ENCODE measurements at regions not wholly inside any gene's neighbourhood (a gene's known extent, or its start where the extent isn't known, plus 50 kb on each side); places are given as distances from the start of the nearest gene placed in this dataset.

DNA sequence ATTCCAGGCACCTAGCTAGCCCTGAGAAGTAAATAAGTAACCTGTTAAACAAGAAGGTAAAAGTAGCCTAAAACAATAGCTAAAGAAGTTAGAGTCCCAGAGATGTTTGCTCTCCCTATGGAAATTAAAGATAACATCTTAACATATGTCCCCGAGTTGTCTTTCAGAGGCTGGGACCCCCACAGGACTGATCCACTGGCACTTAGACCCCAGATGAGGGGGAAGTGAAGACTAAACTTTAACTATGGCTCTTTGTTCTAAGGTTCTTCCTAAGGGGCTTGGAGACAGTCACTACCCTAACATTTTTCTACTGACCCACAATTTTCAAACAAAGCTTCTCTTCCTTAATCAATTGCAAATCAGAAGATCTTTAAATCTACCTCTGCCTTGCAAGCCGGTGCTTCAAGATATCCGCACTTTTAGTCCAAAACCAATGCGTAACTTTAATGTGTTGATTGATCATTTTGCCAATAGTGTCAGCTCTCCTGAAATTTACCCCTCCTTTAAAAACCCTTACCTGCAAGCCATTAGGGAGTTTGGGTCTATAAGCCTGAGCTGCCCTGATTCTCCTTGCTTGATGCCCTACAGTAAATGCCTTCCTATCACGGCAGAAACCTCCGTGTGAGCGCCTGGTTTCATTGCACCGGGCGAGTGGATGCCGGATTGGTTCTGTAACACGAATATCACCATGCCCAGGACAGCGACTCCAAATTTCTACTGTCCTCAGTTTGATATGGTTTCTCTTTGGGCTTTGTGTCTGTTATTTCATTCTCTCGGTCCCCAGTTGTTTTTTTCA lies 404.4 kb downstream of the SIPA1L2 start:
- no peak for DNase-seq

DNA sequence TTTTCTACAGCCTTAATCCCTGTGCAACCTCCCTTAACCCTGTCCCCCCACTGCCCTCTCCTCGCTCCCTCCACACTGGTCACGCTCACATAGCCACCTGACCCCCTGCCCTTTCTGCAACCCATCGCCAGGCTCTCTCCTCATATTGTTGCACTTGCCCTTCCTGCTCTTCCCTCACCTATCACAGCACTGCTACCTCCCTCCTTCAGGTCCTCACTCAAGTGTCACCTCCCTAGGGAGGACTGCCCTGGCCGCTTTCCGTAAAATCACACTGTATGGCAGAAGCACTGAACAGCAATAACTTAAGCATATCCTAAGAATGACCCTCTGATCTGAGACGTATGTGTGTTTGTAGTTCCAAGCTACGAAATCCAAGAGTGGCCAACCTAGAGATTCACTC lies 406.0 kb downstream of the SIPA1L2 start:
- DNase-seq, result no peak

DNA sequence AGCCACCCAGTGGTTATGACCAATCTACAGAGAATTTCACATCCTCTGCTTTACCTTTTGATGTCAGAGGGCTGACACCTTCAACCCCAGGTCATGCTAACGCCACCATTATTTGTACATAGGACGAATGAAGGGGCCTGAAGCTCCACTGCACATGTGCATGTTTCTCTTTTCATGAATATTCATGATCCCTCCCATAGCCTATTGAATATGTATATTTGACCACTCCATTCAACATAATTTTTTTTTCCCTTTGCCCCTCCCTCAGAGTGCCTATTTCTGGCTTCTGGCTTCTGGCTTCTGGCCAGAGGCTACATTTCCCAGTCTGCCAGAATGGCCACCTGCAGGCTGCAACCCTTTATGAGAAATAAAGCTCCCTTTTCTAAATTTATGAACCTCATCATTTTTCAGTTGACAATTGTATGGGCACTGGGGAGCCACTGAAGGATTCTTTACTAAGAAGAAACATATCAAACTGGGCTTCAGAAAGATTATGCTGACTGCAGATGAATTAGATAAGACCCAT lies 406.7 kb downstream of the SIPA1L2 start:
- DNase-seq, result no peak

DNA sequence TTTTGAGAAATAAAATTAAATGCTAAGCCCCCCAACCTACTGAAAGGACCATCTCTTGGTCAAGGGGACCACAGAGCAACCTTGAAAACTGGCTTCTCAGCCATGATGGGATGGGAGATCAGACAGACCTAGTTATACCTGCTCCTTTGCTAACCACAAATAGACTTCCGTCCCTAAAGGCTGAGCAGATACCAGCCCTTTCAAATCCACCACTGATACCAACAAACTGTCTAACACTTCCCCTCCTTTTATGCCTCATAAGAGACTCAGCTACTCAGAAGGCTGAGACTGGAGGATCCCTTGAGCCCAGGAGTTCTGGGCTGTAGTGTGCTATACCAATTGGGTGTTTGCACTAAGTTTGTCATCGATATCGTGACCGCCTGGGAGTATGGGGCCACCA lies 407.3 kb downstream of the SIPA1L2 start:
- DNase-seq, result no peak

DNA sequence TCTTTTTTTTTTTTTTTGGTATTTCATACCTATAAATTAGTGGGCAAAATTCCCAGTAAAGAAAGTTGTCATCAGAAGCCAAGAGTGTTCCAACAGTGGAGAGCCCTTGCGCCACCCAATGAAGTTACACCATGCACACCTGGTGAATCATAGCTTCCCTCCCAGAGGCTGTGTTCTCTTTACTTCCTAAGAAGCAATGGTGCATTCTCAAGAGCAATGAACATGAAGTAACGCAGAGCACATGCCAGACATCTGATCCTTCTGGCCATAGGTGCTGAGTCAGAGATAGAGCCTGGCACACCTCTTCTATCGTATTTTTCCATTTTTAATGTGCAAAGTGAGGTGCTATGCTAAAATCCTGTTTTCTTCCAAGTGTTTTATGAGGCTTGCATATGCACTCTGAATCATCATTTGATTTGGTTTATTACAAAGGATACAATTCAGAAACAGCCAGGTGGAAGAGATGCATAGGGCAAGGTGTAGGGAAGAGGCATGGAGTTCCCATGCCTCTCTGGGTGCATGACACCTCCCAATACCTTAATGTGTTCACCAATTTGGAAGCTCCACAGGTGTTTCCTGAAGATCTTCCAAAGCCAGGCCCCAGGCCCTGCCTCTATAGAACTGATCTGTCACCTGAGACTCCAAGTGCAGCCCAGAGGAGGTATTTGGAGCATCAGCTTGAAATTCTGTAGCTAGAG lies 408.0 kb downstream of the SIPA1L2 start:
- no peak for DNase-seq

DNA sequence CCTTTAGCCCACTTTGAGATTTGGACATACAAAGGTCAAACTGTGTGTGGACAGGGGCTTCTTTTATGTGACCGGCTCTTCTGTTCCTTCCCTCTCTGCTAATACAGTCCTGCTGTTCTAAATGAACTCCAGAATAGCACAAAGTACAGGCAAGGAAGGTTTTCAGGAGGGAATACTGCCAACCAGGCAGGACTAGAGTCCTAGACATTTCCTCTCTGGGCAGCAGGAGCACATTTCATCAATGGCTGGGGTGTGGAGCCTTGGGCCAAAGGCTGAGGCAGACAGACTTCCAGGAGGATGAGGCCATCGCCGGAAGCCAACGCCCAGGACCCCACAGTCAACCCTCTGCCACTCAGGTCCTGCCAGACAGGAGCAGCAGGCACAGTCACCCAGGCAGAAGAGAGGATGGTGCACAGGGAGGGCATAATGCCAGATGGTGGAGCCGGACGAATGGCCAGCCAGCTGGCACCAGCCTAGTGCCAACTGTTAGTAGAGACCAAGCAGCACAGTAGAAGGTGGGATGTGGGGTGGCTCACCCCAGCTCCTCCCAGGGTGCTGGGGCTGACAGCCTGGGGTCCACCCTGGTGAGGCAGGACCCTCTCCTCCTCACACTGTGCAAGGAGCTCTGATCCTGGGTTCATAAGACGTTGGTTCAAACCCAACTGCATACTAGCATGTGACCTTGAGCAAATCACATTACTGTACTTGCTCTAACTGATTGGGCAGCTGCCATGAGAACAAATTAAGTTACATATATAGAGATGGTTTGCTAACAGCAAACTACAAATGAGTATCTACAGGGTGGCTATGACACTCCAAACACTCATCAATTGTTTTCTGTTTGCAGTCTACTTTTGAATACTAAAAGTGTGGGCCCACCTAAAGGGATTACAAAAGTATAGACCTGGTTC lies 410.7 kb downstream of the SIPA1L2 start:
- DNase-seq, result no peak

DNA sequence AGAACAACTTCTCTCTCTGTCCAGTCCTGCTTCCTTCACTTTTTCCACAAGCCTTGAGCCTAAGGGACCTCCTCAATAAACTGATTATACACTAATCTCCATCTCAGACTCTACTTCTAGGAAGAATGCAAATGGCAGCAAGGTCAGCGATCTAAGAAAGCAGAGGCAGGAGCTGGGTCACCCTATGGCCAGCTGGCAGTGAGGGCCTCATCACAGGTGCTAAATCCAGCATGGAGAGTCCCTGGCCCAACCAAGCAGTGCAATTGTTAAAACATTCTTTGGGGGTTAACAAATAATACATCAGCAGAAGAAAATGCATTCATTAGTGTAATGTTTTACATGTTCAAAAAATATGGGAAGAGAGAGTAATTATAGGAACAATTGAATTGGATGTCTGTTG lies 416.0 kb downstream of the SIPA1L2 start:
- no peak for DNase-seq

DNA sequence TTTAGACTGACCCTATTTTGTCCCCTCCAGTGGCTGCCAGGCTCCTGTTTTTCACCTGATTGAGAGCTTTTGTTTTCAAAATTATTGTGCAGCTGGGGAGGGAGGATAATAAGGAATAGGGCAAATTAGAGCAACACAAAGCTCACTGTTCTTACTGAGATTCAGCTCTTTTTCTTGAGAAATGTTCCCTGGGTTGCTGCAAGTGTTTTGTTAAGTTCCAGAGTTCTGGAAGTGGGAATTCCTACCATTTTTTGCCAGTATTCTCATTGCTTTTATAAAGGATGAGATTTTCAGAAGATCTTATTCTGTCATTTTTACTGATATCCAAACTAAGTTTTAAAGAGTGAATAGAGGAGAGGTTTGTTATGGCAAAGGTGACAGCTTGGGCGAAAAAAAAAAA lies 417.7 kb downstream of the SIPA1L2 start:
- DNase-seq, result no peak

DNA sequence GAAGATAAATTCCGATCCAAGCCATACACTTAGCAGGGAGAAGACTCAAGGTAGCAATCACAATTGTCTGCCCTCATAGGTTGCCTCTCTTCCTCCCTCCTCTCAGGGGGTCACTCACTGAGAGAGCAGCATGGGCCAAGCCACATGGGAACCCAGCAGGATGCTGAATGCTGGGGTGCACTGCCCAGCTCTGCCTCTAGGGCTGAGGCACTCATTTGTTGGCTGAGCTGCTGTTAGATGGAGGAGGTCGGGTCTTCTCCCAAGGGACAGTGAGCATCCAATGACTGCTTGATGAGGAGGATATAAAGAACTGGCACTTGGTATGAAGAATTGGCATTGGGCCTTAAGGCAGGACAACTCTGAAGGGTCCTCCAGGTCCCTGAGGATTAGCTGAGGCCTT lies 418.8 kb downstream of the SIPA1L2 start:
- no peak for DNase-seq

DNA sequence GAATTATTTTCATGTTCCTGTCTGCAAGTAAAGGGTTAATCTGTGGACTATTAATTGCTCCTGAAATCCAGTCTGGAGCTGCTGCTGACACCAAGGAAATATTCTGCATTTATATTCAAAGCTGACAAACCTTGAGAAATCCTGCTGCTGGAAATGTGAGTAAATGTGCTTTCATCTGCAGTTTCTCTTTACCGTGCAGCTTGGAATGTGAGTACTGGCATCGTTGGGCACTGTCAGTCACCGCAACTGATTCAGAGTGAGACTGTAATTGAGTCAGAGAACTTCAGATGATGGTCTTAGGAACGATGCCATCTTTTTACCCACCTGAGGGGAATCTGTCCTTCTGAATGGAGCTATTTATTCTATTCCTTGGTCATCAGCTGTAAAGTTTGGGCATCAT lies 420.6 kb downstream of the SIPA1L2 start:
- no peak for DNase-seq

DNA sequence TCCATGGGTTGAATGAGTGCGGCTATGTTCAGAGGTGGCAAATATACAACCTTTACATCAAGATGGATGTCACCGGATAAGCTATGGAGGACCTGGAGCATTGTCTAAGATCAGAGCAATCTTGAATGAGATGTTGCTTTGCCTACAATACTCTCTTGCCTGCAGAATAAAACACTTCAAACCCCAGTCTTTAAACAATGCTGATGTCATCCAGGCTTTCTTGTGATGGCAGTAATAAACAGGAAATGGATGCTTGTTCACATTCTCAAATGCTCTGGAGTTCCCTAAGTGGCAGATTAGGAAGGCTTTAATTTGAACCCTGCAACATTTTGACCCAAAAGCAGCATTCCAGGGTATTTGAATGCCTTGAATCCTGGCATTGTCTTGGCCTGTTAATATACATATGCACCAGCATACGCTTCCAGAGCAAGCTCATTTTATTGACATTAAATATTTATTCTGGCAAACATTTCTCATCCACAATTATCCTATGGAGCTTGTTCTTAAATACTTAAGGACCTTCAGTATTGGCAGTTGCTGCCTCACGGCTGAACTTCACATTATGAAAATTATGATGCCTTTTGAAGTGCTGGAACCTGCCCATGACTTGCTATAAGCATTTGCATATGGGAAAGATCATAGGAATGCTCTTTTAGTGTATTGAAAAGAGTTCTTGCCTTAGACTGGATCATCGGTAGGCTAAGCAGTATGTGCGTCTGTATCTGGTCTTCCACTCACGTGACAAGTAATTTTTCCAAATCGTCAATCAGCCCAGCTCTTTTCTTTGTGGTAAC lies 422.7 kb downstream of the SIPA1L2 start:
- no peak for DNase-seq

DNA sequence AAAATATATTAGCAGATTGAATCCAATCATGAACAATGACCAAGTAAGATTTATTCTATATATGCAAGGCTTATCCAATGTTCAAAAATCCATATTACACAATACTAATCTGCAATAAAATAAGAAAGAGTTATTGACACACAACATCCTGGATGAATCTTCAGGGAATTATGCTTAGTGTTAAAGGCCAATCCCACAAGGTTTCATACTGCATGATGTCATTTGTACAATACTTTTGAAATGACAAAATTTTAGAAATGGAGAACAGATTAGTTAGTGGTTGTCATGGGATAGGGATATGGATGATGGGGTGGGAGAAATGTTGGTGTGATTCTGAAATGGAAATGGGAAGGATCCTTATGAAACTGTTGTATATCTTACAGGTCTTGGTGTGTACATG lies 425.7 kb downstream of the SIPA1L2 start:
- DNase-seq, result no peak

DNA sequence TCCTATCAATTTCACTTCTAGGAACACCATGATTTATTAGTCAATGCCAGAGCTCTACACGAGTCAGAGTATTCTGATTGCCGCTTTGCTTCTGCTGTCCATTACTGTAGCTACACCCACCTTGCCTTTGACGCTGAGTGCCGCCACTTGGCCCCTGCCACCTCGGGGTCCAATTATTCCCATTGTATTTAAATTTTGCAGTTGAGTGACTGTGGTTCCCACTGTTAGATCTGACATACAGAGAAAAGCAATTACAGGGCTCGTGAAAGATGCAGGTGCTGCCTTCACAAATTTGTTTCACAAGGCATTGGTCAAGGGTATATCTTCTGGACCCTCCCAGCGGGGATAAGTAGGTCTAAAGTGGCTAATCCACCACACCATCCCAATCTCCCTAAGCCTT lies 428.9 kb downstream of the SIPA1L2 start:
- DNase-seq, result no peak

DNA sequence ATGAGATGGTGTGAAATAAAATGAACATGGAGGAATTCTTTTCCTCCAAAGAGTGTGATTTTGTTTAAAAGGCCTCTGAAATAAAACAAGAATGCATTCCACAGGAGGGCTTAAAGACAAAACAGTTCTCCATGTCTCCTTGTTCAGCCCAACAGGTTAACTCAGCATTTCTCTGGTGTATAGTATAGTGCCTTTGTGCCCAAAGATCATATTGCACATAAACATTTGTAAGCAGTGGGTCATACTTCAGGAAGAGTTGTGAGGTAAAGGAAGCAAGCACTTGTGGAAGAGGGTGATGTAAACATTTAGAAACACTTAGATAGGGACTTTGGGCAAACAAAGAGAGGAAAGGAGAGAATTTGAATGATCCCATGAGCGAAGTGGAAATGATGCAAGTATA lies 433.9 kb downstream of the SIPA1L2 start:
- no peak for DNase-seq

DNA sequence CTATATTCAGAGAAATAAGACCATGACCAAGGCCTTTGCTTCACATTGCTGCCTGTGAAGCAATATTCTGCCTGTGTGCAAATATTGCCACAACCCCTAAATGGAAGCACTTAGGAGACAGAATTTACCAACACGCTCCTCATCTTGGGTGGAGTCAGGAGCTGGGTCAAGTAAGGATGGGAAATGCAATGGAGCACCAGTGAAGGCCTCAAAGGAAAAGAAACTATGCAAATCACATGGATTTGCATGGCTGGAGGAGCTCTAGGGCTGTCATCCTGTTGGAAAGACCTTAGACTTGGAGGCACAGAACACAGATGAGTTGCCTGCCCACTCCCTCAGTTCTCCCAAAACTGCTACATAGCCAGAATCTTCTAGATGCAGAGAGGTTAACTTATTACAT lies 435.5 kb downstream of the SIPA1L2 start:
- no peak for DNase-seq

DNA sequence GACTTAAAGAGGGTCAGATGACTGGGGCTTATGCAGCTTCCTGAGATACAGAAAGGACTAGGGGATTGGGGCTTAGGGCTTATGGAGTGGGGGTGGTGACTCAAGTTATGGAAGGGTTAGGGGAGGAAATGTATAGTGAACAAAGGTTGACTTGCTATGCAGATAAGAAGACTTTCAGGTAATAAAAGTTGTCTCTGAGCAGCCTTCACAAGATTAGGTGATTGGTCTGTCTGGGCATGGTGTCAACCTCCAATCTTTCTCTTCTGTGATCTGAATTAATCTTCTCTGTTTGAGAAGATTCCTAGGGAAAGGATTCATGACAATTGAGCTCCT lies 436.5 kb downstream of the SIPA1L2 start:
- no peak for DNase-seq

DNA sequence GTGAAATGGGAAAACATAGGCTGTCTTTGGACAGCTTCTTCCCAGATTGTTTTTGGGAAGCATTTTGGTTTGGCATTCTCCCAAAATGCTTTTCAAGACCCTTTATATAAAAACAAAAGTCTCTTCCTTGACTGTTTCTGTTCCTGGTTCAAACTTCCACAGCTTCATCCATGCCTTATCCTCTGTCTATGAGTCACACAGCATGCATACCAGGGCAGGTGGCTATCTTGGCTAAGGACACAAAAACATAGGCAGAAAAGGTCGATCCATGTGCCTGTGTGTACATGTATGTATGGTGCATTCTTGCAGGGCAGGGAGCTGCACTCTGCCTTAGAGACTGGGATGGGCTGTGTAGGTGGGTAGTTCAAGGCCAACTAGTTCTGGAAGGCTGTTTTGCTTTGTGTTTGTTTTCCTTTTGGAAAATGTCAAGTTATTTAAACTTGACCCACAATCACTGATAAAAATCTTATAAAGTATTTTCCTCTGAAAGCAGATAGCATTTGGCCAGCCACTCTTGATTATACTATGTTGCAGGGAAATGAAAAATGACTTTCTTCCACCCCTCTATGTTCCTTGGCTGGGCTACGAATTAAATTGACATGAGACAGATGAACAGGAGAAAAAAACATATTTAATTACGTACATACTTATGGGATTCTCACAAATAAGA lies 437.0 kb downstream of the SIPA1L2 start:
- no peak for DNase-seq

DNA sequence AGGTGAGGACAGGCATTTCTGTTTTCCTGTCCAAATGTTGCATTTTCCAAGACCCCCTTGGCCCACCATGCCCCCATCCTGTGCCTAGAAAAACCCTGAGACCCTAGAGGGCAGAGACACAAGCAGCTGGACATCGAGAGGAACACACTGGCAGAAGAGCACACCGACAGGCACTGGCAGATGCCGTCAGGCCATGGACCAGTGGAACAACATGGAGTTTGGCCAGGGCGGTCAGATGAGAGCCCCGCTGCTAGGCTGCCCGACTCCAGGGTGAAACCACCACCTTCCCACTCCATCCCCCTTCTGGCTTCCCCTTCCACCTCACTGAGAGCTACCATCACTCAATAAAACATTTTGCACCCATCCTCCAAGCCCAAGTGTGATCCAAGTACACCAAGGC lies 438.4 kb downstream of the SIPA1L2 start:
- DNase-seq, result no peak

DNA sequence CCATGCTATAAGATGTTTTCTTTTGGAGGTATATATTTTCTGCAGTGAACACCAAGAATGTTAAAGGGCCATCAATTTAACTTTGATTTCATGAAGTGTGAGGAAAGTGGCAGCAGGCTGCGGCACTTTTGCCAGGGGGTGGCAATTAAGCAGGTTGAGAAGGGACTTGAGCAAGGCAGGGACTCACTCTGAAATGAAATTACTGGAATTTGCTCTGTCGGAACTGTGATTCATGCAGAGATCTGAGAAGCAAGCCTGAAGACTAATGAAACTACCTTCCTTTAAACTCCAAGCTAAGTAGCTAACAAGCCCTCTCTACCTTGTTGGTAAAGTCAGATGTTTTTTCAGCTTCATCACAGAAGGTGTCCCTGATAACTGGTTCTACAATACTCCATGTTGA lies 441.6 kb downstream of the SIPA1L2 start:
- DNase-seq, result no peak

DNA sequence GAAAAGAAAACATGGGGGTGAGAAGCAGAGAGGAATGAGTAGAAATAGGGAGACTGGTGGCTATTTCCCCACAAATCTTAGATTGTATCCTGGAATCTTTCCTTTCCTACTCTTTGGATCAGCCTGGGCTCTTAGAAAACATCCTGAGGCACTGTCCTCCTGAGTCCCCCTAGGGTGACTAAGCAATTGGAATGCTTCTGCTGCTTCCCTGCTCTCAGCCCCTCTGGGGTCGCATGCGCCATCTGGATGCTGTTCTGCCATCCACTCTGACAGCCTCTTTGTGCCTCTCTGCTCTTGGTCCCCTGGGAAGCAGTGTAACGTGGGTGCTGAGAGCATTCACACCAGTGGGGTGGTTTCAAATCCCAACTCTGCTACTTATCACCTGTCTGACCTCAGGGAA lies 443.0 kb downstream of the SIPA1L2 start:
- DNase-seq, result no peak

DNA sequence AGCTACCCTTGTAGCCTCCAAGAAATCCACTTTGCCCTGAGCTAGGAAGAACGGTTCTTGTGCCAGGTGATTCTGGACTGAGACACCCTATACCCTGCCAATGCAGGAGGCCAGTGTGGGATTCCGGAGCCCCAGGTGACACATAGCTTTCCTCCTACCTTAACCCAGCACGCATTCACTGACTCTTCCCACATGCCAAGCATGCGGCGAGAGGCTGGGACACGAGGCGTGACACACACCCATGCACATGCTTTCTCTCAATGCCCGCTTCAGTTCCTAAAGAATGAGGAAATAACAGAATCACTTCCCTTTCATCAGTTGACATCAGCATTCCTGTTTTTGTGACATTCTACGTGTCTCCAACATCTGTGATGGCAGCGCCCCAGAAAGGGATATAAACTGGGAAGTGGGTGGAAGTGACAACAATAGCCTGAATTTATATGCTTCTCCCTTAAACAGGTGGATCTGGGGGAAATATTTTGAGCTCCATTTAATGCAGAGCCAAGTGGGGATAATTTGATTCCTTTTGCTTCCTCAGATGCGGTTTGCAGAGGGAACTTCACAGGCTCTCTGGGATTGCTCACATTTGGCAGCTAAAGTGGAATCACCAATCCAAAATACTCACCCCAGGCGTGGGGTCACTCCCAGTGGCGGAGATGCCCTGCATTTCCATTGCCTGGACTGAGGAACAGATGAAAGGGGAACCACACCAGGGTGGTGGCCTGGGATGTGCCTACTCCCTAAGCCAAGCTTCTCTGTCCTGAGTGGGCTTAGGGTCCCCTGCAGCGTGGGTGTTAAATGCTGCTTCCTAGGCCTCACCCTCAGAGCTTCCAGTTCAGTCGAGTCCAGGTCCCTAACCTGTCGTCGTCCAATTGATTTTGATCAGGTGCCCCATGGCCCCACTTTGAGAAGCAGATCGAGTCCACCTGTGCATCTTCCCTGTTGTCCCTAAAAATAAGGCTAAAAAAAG lies 445.1 kb downstream of the SIPA1L2 start:
- DNase-seq, result no peak
